GM12865 (cell line): ENCODE measurements at regions not wholly inside any gene's neighbourhood (a gene's known extent, or its start where the extent isn't known, plus 50 kb on each side); places are given as distances from the start of the nearest gene placed in this dataset.

Experiments used
- DNase-seq: peaks from one replicate; pipeline ENCODE4 v3.0.0; 2010; ENCODE audit warnings: low read depth
- H3K4me3 ChIP-seq: 2 replicates; pipeline ENCODE4 v1.5.1; 2011; ENCODE audit warnings: mild to moderate bottlenecking, low read depth, low read length, control low read depth
- CTCF ChIP-seq: IDR thresholded peaks from 2 replicates; pipeline ENCODE4 v1.5.1; 2011; ENCODE audit warnings: low read length, control low read depth, low read depth, inconsistent platforms; ENCODE audit not compliant: insufficient read depth; ENCODE audit errors: missing control alignments

- TF ChIP-seq CTCF: no peak
- no peak overlapping the region for H3K4me3 ChIP-seq
- DNase-seq: no peak
Observed at GRCh38 chr5:26572480-26572879, 465.9 kb downstream of the CDH9 start.

- no peak for DNase-seq
- H3K4me3 ChIP-seq: no peak overlapping the region
- no peak for TF ChIP-seq CTCF
Observed at GRCh38 chr5:26569929-26570258, 468.5 kb downstream of the CDH9 start.

- no peak for DNase-seq
- TF ChIP-seq CTCF: no peak
- no peak overlapping the region for H3K4me3 ChIP-seq
Observed at GRCh38 chr5:26569241-26569928, 469.0 kb downstream of the CDH9 start.

GRCh38 chr5:26568316-26568715 is 470.1 kb downstream of the CDH9 start:
- no peak for TF ChIP-seq CTCF
- no peak overlapping the region for H3K4me3 ChIP-seq
- no peak for DNase-seq

- no peak overlapping the region for H3K4me3 ChIP-seq
- no peak for DNase-seq
- no peak for TF ChIP-seq CTCF
Observed at GRCh38 chr5:26563979-26564378, 474.4 kb downstream of the CDH9 start.

- TF ChIP-seq CTCF: no peak
- DNase-seq: no peak
- no peak overlapping the region for H3K4me3 ChIP-seq
Observed at GRCh38 chr5:26553079-26553478, 485.3 kb downstream of the CDH9 start.

GRCh38 chr5:26543987-26544386 is 494.4 kb downstream of the CDH9 start:
- H3K4me3 ChIP-seq: no peak overlapping the region
- no peak for DNase-seq
- no peak for TF ChIP-seq CTCF
